Kidney epithelial cell (primary cell): ENCODE measurements at regions not wholly inside any gene's neighbourhood (a gene's known extent, or its start where the extent isn't known, plus 50 kb on each side); places are given as distances from the start of the nearest gene placed in this dataset.

Source experiments
- DNase-seq: peaks from one replicate; pipeline ENCODE4 v3.0.0-alpha.2; 2010; ENCODE audit warnings: low read depth
- H3K27me3 ChIP-seq: 2 replicates; pipeline ENCODE4 v1.6.0; 2011; ENCODE audit warnings: low read length; ENCODE audit not compliant: control insufficient read depth, insufficient read depth
- H3K36me3 ChIP-seq: 2 replicates; pipeline ENCODE4 v1.5.1; 2011; ENCODE audit warnings: low read length; ENCODE audit not compliant: control insufficient read depth, insufficient read depth
- H3K4me3 ChIP-seq: 2 replicates; pipeline ENCODE4 v1.5.1; 2011; ENCODE audit warnings: low read depth, mild to moderate bottlenecking, control low read depth, low read length
- CTCF ChIP-seq: IDR thresholded peaks from 2 replicates; pipeline ENCODE4 v1.5.1; 2011; ENCODE audit warnings: mild to moderate bottlenecking, moderate library complexity, low read length, control low read depth, inconsistent platforms; ENCODE audit not compliant: insufficient read depth, poor library complexity, severe bottlenecking

- no peaks in the 10 kb centered on the region for H3K36me3 ChIP-seq
- no peak overlapping the region for H3K4me3 ChIP-seq
- no peak for TF ChIP-seq CTCF
- no peak for DNase-seq
- no peaks in the 10 kb centered on the region for H3K27me3 ChIP-seq
Observed at GRCh38 chr6:1116149-1116548, 195.7 kb upstream of the FOXQ1 start.

DNA sequence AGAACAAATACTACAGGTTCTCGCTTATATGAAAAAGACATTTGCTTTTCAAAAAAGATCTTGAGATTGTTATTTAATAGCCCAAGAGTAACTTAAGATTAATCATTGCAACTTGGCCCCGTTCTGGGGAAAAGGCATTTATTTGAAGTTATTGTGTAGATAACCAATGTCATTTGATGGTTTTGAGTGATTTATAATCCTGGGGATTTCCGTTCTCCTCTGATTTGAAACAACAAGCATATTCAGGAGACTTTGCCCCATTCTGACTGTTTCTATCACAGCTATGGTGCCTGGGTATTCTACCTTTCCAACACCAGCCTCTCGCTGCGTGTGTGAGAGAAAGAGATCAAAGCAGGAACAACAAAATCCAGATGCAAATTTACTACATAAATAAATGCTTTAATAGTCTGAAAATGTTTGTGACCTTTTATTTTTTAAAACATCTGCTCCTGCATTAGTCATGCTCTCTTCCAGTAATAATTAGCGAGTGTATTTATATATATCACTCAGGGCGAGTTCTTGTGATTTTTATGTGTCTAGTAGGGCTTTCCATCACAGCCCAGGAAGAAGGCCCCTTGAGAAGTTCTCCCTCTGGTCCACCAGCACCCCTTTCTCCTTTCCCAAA is 197.9 kb upstream of the FOXQ1 start:
- TF ChIP-seq CTCF, result no peak

DNA sequence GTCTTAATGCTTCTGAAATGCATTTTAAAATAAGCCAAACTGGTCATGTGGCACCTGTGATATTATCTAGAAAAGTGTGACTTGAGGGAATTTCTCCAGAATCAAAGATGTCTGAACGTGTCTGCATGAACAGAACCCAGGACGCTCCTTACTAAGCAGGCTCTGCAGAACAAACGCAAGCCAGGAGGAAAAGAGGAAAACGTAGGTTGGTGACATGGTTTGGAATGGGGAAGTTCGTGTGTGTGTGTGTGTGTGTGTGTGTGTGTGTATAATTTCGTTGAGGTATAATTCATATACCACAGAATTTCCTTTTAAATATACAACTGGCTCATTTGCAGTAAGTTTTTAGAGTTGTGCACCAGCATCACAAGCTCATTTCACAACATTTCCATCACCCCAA is 200.5 kb upstream of the FOXQ1 start:
- H3K36me3 ChIP-seq, result no peaks in the 10 kb centered on the region
- no peak for DNase-seq
- no peaks in the 10 kb centered on the region for H3K27me3 ChIP-seq
- no peak for TF ChIP-seq CTCF
- no peak overlapping the region for H3K4me3 ChIP-seq

More for the DNA sequence above, 197.9 kb upstream of the FOXQ1 start:
- H3K4me3 ChIP-seq, result no peak overlapping the region
- H3K36me3 ChIP-seq, result no peaks in the 10 kb centered on the region
- no peak for DNase-seq
- no peaks in the 10 kb centered on the region for H3K27me3 ChIP-seq

DNA sequence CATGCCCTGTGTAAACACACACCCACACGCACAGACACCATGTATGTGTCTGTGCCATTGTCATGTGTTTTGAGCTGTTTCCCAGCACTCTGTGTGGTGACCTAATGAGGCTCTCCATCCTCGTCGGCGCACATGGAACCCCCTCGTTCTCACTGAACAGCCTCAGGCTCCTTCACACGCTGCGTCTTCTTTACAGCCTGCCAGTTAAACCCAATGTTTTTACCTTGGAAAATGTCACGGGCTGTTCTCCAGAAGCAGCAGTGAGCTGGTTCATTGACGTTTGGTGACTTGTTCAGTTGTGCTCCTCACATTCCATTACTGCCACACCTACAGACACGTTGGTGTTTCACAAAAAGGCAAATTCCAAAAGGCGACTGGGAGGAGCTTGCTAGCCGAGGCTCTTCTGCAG is 201.0 kb upstream of the FOXQ1 start:
- H3K36me3 ChIP-seq, result no peaks in the 10 kb centered on the region
- no peaks in the 10 kb centered on the region for H3K27me3 ChIP-seq
- no peak overlapping the region for H3K4me3 ChIP-seq
- DNase-seq, result no peak
- no peak for TF ChIP-seq CTCF

GRCh38 chr6:1110164-1110563 is 201.7 kb upstream of the FOXQ1 start:
- TF ChIP-seq CTCF, result no peak
- H3K36me3 ChIP-seq, result no peaks in the 10 kb centered on the region
- no peak overlapping the region for H3K4me3 ChIP-seq
- DNase-seq, result no peak
- peaks cover 2% of the 10 kb centered on the region for H3K27me3 ChIP-seq

DNA sequence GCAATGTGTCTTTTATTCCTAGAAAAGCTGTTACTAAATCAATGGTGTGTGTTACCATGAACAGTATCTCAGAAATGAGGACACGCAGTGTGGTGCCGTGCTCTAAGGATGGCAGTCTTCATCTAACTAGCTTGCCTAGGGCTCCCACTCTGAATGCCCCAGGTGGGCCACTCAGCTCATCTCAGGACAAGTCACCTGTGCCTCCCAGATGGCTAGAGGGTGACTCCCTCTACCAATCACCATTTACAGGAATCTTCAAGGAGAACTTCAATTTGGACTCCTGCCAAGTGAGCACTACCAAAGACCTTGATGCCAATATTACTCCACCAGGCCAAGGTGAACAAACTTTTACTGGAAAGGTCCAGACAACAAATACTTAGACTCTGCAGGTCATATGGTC is 202.8 kb upstream of the FOXQ1 start:
- no peaks in the 10 kb centered on the region for H3K36me3 ChIP-seq
- peaks cover 2% of the 10 kb centered on the region for H3K27me3 ChIP-seq
- no peak overlapping the region for H3K4me3 ChIP-seq
- no peak for TF ChIP-seq CTCF
- no peak for DNase-seq
